ENCODE measurements at regions not wholly inside any gene's neighbourhood (a gene's known extent, or its start where the extent isn't known, plus 50 kb on each side); places are given as distances from the start of the nearest gene placed in this dataset.

DNA sequence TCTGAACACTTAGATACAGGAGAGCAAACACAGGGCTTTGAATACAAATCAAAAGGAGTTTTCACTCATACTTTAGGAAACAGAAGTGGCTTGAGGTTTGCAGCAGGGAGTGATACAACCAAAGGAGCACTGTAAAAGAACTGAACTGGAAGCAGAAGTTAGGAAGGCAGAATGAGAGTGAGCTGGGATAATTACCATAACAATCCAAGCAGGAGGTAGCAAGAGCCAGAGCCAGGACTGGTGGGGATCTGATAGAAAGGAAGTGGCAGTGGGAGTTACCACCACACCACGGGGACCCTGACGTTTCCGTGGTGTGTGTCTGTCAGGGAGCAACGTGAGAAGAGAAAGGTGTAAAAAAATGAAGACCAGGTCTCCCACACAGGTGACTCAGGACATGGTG, 81.3 kb upstream of the EPB41L3 start:
- TF ChIP-seq, protein P1, sequence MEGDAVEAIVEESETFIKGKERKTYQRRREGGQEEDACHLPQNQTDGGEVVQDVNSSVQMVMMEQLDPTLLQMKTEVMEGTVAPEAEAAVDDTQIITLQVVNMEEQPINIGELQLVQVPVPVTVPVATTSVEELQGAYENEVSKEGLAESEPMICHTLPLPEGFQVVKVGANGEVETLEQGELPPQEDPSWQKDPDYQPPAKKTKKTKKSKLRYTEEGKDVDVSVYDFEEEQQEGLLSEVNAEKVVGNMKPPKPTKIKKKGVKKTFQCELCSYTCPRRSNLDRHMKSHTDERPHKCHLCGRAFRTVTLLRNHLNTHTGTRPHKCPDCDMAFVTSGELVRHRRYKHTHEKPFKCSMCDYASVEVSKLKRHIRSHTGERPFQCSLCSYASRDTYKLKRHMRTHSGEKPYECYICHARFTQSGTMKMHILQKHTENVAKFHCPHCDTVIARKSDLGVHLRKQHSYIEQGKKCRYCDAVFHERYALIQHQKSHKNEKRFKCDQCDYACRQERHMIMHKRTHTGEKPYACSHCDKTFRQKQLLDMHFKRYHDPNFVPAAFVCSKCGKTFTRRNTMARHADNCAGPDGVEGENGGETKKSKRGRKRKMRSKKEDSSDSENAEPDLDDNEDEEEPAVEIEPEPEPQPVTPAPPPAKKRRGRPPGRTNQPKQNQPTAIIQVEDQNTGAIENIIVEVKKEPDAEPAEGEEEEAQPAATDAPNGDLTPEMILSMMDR (IDR thresholded peaks at IDR 0.05), result no peak
- no peak for TF ChIP-seq ZFX (IDR thresholded peaks at IDR 0.05; ENCODE audit: borderline replicate concordance)
